ENCODE measurements at regions not wholly inside any gene's neighbourhood (a gene's known extent, or its start where the extent isn't known, plus 50 kb on each side); places are given as distances from the start of the nearest gene placed in this dataset.

GRCh38 chr3:127072221-127072771, 89.4 kb downstream of the PLXNA1 start:
- TF ChIP-seq CTCF (conservative IDR thresholded peaks at IDR 0.05 in 1 of 2, IDR thresholded peaks at IDR 0.05 in 1 of 2; ENCODE audit: low read depth in 1 of 2, low read length in 2 of 2) (no peak), EZH2 (IDR thresholded peaks at IDR 0.05; ENCODE audit: low read length, missing control alignments) (no peak)

All from fibroblast of lung (primary cell).